ENCODE measurements at regions not wholly inside any gene's neighbourhood (a gene's known extent, or its start where the extent isn't known, plus 50 kb on each side); places are given as distances from the start of the nearest gene placed in this dataset.

- TF ChIP-seq ATF2 (IDR thresholded peaks at IDR 0.05; ENCODE audit: low read length) (no peak), CBX5 (IDR thresholded peaks at IDR 0.05; ENCODE audit: low read depth, low read length) (no peak), MAFK (IDR thresholded peaks at IDR 0.05; ENCODE audit: low read depth, low read length) (no peak), SP1 (IDR thresholded peaks at IDR 0.05; ENCODE audit: low read depth, low read length) (no peak), POLR2AphosphoS5 (IDR thresholded peaks at IDR 0.05; ENCODE audit: low read depth, low read length) (no peak), KDM1A (IDR thresholded peaks at IDR 0.05; ENCODE audit: borderline replicate concordance, low read length) (no peak), EP300 (IDR thresholded peaks at IDR 0.05; ENCODE audit: borderline replicate concordance in 1 of 2, low read depth in 2 of 2, low read length in 2 of 2) (no peak), YY1 (IDR thresholded peaks at IDR 0.05; ENCODE audit: low read depth, low read length) (no peak), CREB1 (IDR thresholded peaks at IDR 0.05) (no peak), RFX5 (IDR thresholded peaks at IDR 0.05; ENCODE audit: borderline replicate concordance, low read depth, low read length) (no peak), TEAD4 (IDR thresholded peaks at IDR 0.05; ENCODE audit: low read depth, low read length) (no peak)
- TF ChIP-seq, protein P1, sequence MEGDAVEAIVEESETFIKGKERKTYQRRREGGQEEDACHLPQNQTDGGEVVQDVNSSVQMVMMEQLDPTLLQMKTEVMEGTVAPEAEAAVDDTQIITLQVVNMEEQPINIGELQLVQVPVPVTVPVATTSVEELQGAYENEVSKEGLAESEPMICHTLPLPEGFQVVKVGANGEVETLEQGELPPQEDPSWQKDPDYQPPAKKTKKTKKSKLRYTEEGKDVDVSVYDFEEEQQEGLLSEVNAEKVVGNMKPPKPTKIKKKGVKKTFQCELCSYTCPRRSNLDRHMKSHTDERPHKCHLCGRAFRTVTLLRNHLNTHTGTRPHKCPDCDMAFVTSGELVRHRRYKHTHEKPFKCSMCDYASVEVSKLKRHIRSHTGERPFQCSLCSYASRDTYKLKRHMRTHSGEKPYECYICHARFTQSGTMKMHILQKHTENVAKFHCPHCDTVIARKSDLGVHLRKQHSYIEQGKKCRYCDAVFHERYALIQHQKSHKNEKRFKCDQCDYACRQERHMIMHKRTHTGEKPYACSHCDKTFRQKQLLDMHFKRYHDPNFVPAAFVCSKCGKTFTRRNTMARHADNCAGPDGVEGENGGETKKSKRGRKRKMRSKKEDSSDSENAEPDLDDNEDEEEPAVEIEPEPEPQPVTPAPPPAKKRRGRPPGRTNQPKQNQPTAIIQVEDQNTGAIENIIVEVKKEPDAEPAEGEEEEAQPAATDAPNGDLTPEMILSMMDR (IDR thresholded peaks at IDR 0.05; ENCODE audit: control extremely low read depth in 1 of 3, insufficient read depth in 1 of 3, low read depth in 1 of 3, low read length in 3 of 3), result no peak
Observed at GRCh38 chr3:68135067-68135466, 480.7 kb upstream of the SUCLG2 start.
